ENCODE measurements at regions not wholly inside any gene's neighbourhood (a gene's known extent, or its start where the extent isn't known, plus 50 kb on each side); places are given as distances from the start of the nearest gene placed in this dataset.

DNA sequence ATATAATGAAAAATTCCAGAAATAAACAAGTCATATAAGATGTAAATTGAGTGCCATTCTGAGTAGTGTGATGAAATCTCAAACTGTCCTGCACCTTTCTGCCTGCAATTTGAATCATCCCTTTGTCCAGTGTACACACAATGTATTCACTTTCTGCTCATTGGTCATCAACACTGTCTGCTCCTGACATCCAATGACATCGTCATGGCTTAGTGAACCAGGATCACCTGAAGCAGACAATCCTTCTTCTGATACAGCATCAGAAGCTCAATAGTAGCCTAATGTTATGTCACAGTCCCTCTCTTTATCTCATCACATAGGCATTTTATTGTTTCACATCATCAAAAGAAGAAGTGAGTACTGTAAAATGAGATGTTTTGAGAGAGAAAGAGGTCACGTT lies 366.3 kb downstream of the RFPL4B start:
- Mint-ChIP-seq H3K27ac (no peak overlapping the region), H3K27me3 (ENCODE audit: low read depth, poor library complexity) (no peaks in the 10 kb centered on the region), H3K4me1 (no peaks in the 10 kb centered on the region), H3K4me3 (no peak overlapping the region), H3K36me3 (ENCODE audit: low read depth) (no peaks in the 10 kb centered on the region), H3K9me3 (no peaks in the 10 kb centered on the region)
- no peak for DNase-seq
- TF ChIP-seq, protein P1, sequence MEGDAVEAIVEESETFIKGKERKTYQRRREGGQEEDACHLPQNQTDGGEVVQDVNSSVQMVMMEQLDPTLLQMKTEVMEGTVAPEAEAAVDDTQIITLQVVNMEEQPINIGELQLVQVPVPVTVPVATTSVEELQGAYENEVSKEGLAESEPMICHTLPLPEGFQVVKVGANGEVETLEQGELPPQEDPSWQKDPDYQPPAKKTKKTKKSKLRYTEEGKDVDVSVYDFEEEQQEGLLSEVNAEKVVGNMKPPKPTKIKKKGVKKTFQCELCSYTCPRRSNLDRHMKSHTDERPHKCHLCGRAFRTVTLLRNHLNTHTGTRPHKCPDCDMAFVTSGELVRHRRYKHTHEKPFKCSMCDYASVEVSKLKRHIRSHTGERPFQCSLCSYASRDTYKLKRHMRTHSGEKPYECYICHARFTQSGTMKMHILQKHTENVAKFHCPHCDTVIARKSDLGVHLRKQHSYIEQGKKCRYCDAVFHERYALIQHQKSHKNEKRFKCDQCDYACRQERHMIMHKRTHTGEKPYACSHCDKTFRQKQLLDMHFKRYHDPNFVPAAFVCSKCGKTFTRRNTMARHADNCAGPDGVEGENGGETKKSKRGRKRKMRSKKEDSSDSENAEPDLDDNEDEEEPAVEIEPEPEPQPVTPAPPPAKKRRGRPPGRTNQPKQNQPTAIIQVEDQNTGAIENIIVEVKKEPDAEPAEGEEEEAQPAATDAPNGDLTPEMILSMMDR (IDR thresholded peaks at IDR 0.05) = no peak

DNA sequence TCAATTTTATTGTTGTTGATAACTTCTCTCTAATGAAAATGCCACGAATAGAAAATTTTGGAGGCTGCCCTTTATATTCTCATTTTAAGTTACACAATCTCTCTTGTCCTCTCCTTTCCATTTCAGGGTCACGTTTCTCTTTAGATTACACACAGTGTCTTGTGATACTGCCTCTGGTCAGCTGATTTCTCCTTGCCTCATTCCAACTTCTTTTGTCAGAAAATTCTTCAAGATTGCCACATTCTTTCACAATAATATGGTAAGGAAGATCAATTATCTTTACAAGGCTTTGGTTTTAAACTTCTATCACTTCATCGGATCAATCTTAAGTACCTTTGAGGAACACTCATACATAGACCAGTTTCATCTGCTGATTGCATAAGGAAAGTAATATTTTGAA lies 370.3 kb downstream of the RFPL4B start:
- Mint-ChIP-seq H3K27me3 (ENCODE audit: low read depth, poor library complexity) (no peaks in the 10 kb centered on the region), H3K4me3 (no peak overlapping the region), H3K36me3 (ENCODE audit: low read depth) (no peaks in the 10 kb centered on the region), H3K27ac (no peak overlapping the region), H3K9me3 (no peaks in the 10 kb centered on the region), H3K4me1 (no peaks in the 10 kb centered on the region)
- TF ChIP-seq, protein P1 (IDR thresholded peaks at IDR 0.05) = no peak
- DNase-seq = no peak

DNA sequence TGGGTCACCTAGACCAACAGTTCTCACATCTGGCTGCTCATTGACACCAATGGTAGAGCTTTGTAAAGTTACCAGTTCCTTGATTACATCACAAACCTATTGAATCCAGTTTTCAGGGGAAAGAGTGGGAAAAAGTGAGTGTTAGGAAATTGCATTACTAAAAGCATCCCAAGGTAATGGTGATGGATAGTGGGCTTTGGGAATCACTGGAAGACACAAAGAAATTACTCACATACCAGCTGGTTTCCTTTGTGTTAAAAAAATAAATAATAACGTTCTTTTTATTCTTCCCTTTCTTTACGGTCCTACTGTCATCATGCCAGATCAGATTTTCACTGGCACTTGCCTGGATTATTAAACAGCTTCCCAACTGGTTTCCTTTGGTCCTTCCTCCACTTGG lies 370.7 kb downstream of the RFPL4B start:
- no peak for DNase-seq
- no peak overlapping the region for H3K27ac Mint-ChIP-seq
- H3K9me3 Mint-ChIP-seq = no peaks in the 10 kb centered on the region
- no peaks in the 10 kb centered on the region for H3K36me3 Mint-ChIP-seq (ENCODE audit: low read depth)
- no peaks in the 10 kb centered on the region for H3K4me1 Mint-ChIP-seq
- TF ChIP-seq, protein P1 (IDR thresholded peaks at IDR 0.05) = no peak
- no peak overlapping the region for H3K4me3 Mint-ChIP-seq
- no peaks in the 10 kb centered on the region for H3K27me3 Mint-ChIP-seq (ENCODE audit: low read depth, poor library complexity)

- TF ChIP-seq, protein P1 (IDR thresholded peaks at IDR 0.05) = no peak
- Mint-ChIP-seq H3K9me3 (no peaks in the 10 kb centered on the region), H3K36me3 (ENCODE audit: low read depth) (no peaks in the 10 kb centered on the region), H3K4me3 (no peak overlapping the region), H3K27me3 (ENCODE audit: low read depth, poor library complexity) (no peaks in the 10 kb centered on the region), H3K27ac (no peak overlapping the region), H3K4me1 (no peaks in the 10 kb centered on the region)
- no peak for DNase-seq
Observed at GRCh38 chr6:112725541-112726085, 378.5 kb downstream of the RFPL4B start.

GRCh38 chr6:112735129-112735528 lies 388.0 kb downstream of the RFPL4B start:
- H3K27me3 Mint-ChIP-seq (ENCODE audit: low read depth, poor library complexity) = no peaks in the 10 kb centered on the region
- H3K4me1 Mint-ChIP-seq = no peaks in the 10 kb centered on the region
- TF ChIP-seq, protein P1 (IDR thresholded peaks at IDR 0.05) = no peak
- no peak for DNase-seq
- H3K9me3 Mint-ChIP-seq = peaks cover 12% of the 10 kb centered on the region
- H3K27ac Mint-ChIP-seq = no peak overlapping the region
- no peaks in the 10 kb centered on the region for H3K36me3 Mint-ChIP-seq (ENCODE audit: low read depth)
- no peak overlapping the region for H3K4me3 Mint-ChIP-seq

DNA sequence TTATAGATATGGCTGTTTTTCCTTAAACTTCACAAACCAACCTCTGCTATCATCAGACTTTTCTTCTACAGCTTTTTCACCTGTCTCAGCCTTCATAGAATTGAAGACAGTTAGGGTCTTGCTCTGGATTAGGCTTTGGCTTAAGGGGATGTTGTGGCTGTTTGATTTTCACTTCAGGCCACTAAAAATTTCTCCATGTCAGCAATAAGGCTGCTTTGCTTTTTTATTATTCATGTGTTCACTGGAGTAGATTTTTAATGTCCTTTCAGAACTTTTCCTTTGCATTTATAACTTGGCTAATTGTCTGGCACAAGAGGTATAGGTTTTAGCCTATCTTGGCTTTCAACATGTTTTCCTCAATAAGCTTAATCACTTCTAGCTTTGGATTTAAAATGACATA lies 392.6 kb downstream of the RFPL4B start:
- H3K4me1 Mint-ChIP-seq = no peaks in the 10 kb centered on the region

More for the DNA sequence above, 392.6 kb downstream of the RFPL4B start:
- DNase-seq = no peak
- H3K9me3 Mint-ChIP-seq = peaks cover 8% of the 10 kb centered on the region
- H3K4me3 Mint-ChIP-seq = no peak overlapping the region
- no peaks in the 10 kb centered on the region for H3K27me3 Mint-ChIP-seq (ENCODE audit: low read depth, poor library complexity)
- H3K36me3 Mint-ChIP-seq (ENCODE audit: low read depth) = no peaks in the 10 kb centered on the region
- TF ChIP-seq, protein P1 (IDR thresholded peaks at IDR 0.05) = no peak
- H3K27ac Mint-ChIP-seq = no peak overlapping the region

Measured in nephron progenitor cell (in vitro differentiated cells).